ENCODE measurements at regions not wholly inside any gene's neighbourhood (a gene's known extent, or its start where the extent isn't known, plus 50 kb on each side); places are given as distances from the start of the nearest gene placed in this dataset.

DNA sequence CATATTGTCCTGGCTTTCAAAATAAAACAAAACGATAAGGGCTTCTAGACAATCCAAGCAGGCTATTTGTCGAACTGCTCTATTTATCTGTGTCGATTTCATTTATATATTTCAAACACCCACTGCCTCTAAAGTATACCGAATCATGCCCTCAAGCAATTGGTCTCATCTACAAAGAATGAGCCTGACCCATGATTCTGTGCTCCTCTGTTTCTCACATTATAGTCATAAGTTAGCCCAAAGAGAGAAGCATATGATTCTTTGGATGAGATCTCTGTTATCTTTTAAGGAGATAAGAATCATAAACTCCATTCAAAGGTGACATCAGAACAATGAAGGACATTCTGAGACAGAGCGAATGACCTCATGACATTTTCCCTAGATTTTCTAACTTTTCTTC is 191.1 kb downstream of the MAP2K6 start:
- no peak for FAIRE-seq

DNA sequence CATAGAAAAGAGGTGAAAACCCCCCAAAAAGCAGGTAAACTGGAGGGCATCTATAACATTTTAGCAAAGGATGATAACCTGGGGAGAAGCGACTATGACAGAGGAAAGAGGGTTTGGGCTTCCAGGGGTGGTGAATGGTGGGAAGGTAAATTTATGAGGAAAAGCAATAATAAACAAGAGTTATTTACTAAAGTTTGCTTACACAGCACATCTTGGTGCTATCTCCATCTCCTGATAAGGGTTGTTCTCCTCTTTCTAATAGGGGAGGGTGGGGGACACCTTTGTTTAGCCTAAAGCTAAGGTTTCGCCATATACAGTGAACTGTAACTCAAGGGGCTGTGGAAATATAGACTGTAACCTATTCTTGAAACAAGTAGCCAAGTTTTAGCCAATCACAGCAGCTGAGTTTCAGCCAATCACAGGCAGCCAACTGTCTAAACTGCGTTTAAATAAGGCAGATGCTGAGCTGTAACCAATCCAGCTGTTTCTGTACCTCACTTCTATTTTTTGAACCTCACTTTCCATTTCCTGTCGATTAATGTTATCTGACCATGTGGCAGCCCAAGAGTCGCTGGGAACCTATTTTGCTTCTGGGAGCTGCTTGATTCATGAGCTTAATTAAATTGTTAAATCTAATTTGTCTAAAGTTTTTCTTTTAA is 191.8 kb downstream of the MAP2K6 start:
- FAIRE-seq, result no peak

DNA sequence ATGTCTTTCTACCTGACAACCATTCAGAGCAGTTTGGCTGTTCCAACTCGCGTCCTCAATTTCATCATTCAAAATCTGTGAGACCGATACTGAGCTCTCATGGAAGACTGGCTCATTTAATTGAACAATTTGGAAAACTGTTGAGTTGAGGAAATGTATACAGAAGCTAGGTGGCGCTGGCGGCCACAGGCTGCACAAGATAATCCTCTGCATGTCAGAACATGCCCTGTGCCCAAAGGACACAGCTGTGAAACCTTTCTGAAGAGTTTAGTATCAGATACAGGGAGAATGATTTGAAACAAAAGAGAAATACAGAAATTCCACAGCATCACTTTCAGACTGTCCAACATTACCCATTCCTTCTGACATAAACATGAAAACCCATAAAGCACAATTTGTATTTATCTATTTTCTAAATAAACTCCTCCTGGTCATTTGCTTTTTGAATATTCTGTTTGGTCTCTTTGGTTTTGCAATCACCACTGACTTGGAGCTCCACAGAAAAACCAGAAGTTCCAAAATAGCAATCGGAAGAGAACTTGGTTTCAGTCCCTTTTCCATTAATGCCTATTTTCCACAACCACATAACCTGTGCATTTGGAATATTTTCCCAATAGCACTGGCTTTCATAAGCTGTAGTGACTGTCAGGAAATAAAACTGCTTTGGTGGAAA is 192.8 kb downstream of the MAP2K6 start:
- FAIRE-seq, result peak; percentile 85

DNA sequence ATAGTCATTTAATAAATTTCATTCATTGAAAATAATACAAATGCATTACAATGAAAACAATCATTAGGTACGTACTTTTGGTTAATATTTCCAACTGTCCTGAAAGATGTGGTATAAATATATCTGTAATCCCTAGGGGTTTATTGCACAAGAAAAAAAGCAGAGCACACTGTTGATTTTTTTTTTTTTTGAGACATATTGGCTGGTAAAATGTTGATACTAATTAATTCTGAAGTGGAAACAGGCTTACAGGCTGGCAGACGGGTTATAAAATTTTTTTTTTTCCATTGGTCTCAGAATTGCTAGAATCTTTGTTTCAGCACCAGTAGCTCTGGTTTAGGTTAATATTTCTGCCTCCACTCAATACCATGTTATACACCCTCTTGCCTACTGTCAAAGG is 193.6 kb downstream of the MAP2K6 start:
- FAIRE-seq, result no peak

DNA sequence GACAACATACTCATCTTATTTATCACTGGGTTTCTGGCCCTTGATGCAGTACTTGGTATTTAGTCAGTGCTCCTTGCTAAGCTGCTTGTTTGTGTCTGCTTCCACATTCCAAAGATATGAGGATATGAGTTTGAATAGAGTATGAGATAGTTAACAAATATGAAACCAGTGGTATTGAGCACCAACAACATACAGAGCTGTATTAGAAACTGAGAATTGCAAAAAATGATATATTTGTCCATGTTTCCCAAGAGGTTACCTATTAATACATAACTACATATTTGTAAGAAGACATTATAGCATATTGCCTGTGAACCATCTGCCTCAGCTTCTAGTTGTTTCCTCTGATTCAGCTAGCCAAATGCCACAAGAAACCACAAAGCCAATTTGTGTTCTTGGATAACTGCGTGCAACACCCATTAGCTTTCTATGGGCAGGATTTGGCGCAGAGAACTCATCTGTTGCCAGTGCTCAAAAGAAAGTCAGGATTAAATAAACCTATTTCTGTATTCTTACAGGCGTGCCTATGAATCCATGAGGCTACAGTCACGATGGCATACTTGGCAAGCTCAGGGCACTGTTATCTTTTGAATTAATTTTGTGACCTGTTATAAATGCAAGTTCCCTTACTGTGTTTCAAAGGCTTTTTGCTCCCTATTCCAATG is 194.4 kb downstream of the MAP2K6 start:
- FAIRE-seq, result no peak

DNA sequence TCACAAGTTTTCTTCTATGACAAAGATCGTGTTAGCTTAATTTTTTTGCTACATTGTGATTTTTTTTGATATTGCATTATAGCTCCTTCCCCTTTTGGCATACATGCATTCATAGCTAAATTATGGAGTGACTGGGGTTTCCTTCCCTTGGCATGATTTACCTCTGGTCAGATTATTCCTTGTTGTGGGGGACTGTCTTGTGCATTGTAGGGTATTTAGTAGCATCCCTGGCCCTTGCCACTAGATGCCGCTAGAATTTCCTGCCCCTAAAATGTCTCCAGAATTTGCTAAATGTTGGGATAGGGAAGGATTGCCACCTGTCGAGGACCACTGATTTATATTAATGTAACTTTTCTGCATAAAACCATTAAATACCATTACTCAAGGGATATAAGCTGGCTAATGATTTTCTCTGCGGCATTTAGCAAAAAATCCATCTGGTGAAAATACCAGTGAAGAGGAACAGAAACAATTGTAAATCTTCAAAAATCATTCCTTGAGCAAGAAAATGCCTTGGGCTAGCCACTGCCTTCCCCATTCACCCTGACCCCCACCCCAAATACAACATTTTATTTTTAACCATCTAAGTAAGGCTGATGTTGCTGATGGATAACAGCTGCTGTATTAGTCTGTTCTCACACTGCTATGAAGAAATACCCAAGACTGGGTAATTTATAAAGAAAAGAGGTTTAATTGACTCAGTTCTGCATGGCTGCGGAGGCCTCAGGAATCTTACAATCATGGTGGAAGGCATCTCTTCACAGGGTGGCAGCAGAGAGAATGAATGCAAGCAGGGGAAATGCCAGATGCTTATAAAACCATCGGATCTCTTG is 195.2 kb downstream of the MAP2K6 start:
- no peak for FAIRE-seq

DNA sequence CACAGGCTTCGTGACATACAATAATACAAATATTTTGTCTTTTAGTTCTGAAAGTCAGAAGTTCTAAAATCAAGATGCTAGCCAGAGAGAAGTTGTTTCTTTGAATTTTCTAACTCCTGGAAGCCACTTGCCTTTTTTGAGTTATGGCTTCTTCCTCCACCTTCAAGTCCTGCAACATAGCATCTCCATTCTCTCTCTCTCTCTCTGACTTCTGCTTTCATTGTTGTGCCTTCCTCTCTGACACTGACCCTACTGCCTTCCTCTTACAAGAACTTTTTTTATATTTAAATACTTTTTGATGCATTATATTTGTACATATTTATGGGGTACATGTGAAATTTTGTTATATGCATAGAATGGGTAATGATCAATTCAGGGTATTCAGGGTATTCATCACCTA is 205.9 kb downstream of the MAP2K6 start:
- no peak for FAIRE-seq

DNA sequence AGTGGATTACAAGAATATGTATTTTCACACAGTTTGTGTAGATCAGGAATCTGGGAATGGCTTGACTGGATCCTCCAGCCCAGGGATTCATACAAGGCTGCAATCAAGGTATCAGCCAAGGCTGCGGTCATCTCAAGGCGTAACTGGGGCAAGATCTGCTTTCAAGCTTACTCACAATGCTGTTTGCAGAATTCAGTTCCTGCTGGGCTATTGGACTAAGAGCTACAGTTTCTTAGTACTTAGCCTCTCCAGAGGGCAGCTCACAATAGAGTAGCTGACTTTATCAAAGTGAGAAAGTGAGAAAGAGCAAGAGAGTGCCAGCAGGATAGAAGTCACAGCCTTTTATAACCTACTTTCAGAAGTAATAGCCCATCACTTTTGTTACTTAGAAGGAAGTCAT is 211.0 kb downstream of the MAP2K6 start:
- no peak for FAIRE-seq

DNA sequence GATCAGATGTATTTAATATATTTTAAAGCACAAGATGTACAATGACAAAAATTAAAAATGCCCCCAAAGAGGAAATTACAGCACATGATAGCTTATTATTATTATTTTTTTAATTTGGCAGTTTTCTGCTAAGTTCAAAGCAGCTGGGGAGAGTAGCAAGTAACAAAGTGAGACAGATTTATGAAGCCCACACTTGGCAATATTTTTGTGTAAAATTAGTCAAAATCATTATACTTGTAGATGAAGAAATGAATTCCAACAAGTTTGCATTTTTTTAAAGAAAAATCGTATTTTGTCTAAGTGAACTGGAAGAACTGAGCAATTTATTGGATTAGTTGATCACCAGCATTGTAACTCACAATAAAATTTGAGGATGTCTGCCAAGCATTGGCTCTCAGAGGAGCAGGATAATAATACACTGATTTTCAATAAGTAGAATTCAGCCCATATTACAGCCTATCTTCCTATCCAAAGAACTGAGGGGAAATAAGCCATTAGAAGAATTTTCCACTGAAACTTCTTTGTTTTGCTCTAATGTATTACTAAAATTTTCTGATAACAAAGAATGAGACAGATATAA is 215.6 kb downstream of the MAP2K6 start:
- no peak for FAIRE-seq

DNA sequence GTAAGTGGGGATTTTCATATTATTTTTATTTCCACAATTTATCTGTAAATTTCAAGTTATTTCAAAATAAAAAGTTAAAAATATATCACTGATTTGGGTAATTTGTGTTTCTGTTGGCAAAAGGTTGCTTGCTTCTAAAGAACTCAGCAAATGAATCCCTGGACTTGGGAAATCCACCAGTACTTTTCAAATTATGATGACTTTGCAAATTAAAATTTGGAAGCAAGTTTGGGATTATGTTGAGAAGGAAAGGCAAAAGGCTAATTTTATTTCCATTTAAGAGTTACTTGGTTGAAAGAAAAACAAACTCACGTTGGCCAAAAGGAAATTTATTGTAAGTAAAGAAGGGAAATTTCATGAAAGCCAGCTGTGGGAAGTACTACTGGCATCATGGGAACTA is 220.3 kb downstream of the MAP2K6 start:
- no peak for FAIRE-seq

DNA sequence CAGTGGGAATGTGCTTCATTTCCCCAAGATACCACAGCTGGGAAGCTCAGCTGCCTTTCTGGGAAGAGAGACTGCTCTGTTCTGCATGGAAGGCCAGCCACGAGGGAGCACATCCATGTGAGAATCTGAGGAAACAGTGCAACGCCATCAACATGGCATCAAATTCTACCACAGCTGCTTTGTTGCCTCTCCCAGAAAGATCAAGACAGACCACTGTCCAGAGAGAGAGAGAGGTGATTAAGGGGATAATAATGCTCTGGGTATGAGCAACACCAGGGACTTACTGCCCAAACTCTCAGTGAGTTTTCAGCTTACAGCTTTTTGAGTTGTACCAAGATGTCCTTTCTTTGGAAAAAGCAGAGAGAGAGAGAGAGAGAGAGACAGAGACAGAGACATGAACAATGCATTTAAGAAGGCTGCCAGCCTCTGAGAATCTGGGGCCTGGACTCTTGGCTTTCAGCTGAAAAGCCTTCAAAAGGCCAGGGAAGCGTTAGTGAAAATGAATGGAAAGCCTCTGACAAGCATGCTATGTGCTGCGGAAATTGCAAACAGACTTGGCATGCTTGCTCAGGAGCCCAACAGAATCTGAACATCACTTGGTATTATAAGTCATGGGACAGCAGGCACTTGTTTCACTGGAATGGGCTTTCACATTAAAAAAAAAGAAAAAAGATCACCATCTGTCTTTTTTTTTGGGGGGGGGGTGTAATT is 223.1 kb downstream of the MAP2K6 start:
- no peak for FAIRE-seq

DNA sequence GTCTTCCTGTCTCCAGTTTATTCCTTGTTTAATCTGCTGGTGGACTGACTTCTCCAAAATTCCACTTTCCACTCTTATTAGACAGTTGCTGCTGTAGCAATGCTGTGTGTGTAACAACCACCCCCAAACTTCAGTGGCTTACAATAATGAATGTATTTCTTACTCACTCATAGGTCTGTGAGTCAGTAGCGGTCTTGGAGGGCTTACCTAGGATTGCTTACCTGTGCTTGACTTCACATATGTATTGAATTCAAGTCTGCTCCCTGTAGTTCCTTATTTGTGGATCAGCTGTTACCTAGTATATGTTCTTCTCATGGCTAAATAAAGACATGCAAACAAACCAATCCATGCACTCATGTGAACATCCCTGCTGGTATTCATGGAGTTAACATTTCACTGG is 224.6 kb downstream of the MAP2K6 start:
- no peak for FAIRE-seq

DNA sequence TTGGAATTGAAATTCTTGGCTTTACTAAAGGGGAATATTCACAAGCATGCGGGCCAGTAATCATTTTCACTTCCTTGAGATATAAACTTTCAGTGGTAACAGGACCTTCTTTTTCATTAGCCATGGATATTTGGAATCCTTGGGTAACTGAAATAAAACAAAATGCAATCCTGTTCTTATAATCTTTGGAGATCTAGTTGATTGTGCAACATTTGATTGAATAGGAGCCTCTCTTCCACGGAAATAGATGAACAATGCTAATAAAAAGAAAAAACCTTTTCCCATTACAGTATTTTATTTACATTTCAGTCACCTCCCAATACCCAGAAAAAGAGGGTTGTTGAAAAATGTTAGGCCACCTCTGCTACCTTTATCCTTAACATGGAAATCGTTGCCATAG is 225.6 kb downstream of the MAP2K6 start:
- FAIRE-seq, result no peak

DNA sequence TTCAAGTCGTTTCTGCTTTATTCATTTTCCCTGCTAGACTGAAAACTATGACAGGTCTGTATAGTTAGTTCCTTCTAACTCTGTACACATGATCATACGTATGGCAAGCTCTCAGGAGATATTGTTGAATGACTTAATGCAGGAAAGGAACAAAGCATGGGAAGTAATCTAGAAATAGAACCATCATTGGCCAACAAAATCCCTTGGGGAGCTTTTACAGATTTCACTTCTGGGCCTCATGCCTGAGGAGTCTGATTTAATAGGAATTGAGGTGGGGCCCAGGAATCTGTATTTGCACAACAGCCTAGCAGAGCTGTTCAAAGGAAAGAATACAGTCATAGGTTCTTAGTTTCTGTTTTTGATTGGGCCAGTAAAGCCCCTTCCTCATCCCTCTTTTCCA is 229.2 kb downstream of the MAP2K6 start:
- no peak for FAIRE-seq

DNA sequence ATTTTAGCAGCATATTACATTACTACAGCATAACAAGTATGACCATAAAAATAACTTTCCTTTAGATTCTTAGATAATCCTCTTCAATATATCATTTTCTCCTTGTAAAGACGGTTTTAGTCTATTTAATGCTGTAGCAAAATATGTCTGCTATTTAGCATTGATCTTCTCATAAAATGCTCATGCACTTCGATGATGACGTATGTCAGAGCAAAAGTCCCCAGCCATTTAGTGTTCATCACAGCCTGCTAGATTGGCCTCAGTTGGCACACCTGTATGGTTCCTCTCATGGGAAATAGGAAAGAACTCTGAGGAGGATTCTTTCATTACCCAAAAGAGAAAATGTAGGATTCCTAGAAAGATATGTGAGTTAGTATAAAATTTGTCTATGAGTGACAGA is 232.2 kb downstream of the MAP2K6 start:
- no peak for FAIRE-seq

DNA sequence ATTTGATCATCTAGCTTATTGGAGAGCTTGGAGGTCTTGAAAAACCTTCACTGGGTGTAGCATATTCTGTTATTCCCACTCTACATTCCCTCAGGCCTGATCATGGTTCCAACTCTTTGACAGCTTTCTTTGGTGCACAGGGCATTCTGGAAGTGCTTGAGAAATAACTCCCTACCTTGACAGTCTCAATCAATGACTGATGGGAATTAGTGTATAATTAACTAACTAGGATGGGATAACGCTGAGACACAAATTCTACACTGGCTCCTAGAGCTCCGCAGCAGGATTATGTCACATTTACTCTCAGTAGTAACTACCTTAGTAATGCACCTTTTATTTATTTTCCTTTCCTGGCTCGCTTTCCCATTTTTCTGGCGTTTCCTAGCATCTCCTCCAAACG is 236.4 kb downstream of the MAP2K6 start:
- no peak for FAIRE-seq

DNA sequence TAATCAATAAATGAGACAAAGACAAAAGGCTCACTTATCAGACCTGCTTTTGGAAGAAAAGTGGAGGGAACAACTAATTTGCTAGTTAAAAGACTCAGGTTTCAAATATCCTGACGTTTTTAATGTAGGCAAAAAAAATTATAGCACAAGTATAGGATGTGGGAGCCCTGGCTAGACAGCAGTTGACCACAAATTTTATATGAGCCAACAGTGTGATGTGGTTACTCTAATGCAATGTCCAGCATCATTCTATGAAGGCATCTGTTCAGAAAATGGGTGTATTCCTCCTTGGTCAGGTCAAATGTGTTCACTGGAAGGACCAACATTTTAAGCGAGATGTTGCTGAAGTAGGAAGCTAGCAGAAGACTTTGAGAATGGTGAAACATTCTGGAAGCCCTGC is 237.4 kb downstream of the MAP2K6 start:
- FAIRE-seq, result no peak

DNA sequence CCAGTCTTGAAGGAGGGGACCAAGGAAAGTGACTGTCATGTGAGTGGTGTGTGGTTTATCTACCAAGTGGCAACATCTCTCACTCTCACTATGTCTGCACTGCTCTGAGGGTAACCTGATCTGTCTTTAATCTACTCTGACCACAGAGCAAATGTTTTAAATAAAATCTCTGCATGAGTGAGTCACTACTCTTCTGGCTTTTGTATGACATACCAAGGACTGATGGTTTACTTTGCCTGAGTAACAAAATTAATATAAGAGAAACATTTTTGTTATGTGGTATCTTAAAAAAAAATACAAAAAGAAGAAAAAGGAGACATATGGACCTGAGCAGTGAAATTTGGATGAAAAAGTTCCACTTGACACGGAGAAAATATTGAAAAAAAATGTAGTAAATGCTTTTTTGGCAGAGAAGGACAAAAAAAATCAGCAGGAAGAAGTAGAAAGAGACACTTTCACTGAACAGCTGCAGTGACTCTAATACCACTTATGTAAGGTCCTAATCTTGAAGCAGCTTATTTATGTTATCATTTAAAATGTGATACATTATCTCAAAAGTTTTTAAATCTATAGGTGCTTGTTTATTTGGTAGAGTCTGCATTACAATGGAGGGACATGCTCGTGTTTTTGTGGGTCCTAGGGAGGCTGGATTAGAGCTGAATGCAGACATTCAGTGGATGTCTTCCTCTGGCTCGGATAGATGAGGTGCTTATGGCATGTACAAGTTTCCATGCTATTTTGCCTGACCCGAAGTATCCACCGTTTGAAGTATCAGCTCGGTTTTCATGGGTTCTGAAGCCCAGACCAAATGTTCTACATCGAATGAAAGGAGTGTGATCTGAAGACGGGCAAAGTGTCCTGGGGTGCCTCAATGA is 240.7 kb downstream of the MAP2K6 start:
- no peak for FAIRE-seq

DNA sequence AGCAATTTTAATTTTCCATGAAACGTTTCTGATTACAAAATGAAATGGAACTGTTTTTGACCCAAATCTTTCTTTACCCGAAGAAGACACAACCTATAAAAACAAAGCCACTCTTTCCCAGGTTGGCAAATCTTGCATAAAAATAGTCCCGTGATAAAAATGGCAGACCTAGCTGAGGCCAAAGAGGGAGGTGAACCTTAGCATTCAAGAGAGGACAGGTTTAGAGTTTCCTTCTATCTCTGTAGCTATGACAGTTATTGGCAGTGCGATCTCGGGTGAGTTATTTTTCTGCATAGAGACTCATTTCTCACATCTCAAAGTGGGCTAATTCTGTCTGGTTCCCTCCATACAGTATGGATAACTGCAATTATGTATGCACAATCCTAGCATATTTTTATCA is 241.4 kb downstream of the MAP2K6 start:
- FAIRE-seq, result no peak

DNA sequence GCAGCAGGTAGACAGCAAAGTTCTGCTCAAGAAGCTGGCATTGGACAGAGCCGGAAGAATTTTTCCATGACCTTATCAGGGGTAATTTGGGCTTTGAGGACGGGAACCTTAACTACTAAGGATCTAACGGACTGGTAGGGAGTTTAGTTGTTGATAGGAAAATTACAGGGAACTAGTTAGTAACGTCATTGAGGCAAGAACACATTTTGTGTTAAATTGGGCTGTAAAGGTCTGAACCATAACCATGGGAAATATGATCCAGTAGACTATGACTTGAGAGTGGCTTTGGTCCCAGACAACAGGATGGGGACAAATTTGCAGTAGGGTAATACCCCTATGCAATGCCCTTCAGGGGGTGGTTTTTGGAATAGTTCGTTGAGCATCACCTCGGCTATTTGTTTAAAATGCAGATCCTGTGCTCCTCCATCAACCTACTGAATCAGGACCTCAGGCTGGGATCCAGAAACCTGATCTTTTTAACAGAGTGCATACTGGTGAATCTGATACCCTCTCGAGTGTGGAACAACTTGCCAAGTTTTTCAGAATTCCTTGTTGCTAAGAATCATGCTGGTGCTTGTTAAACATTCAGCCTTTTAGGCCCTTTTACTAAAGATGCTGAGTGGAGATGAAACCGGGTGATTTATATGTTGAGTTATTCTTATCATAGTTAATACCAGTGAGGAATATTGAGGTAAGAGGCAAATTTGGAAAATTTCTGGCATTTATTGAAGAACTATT is 255.1 kb downstream of the MAP2K6 start:
- no peak for FAIRE-seq

DNA sequence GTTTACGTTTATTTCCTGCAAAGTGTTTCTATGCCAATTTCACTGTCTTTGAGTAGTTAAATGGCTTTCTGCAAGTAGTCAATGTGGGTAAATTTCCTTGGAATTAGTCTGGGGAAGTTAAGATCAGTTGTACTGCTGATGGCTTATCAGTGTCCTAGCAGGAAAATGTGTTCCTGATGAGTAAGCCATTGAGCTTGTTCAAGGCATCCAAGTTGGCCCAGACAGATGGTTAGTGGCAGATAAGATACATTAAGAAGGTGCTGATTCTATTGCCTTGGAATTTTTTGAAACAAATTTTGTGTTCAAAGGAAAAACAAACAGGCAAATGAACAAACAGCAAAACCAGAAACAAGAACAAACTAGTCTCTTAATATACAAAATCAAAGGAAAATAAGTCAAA is 258.4 kb downstream of the MAP2K6 start:
- no peak for FAIRE-seq

Data from A204.1 (cell line).